ENCODE measurements at regions not wholly inside any gene's neighbourhood (a gene's known extent, or its start where the extent isn't known, plus 50 kb on each side); places are given as distances from the start of the nearest gene placed in this dataset.
A peak's percentile ranks its signal among the peaks of the same experiment; 100 is the strongest.

GRCh38 chr5:67377631-67378030 lies 181.0 kb upstream of the CD180 start:
- intact Hi-C loops (cut with micrococcal nuclease): no loop called here
- Mint-ChIP-seq H3K27ac (no peak overlapping the region), H3K4me3 (no peak overlapping the region), H3K36me3 (ENCODE audit: low read depth) (no peaks in the 10 kb centered on the region), H3K27me3 (peaks cover 10% of the 10 kb centered on the region), H3K9me3 (no peaks in the 10 kb centered on the region), H3K4me1 (no peaks in the 10 kb centered on the region)
- no peak for DNase-seq

GRCh38 chr5:67375606-67376005 lies 179.0 kb upstream of the CD180 start:
- H3K36me3 Mint-ChIP-seq (ENCODE audit: low read depth): no peaks in the 10 kb centered on the region

GRCh38 chr5:67374378-67374777 lies 177.8 kb upstream of the CD180 start:
- no peak overlapping the region for H3K27ac Mint-ChIP-seq

More at GRCh38 chr5:67375606-67376005, 179.0 kb upstream of the CD180 start:
- Mint-ChIP-seq H3K4me3 (no peak overlapping the region), H3K27ac (no peak overlapping the region), H3K4me1 (no peaks in the 10 kb centered on the region), H3K9me3 (no peaks in the 10 kb centered on the region), H3K27me3 (peaks cover 8% of the 10 kb centered on the region)
- intact Hi-C loops (cut with micrococcal nuclease): no loop called here
- peak; percentile 59 for DNase-seq

GRCh38 chr5:67373518-67373917 lies 176.9 kb upstream of the CD180 start:
- DNase-seq: no peak
- Mint-ChIP-seq H3K27ac (no peak overlapping the region), H3K4me1 (no peaks in the 10 kb centered on the region), H3K36me3 (ENCODE audit: low read depth) (no peaks in the 10 kb centered on the region), H3K4me3 (no peak overlapping the region), H3K27me3 (peaks cover 9% of the 10 kb centered on the region), H3K9me3 (no peaks in the 10 kb centered on the region)
- intact Hi-C loops (cut with micrococcal nuclease): no loop called here

More at GRCh38 chr5:67374378-67374777, 177.8 kb upstream of the CD180 start:
- intact Hi-C loops (cut with micrococcal nuclease): no loop called here
- H3K9me3 Mint-ChIP-seq: no peaks in the 10 kb centered on the region
- no peak overlapping the region for H3K4me3 Mint-ChIP-seq
- DNase-seq: no peak
- H3K36me3 Mint-ChIP-seq (ENCODE audit: low read depth): no peaks in the 10 kb centered on the region
- peaks cover 7% of the 10 kb centered on the region for H3K27me3 Mint-ChIP-seq
- no peaks in the 10 kb centered on the region for H3K4me1 Mint-ChIP-seq

- H3K4me3 Mint-ChIP-seq: no peak overlapping the region
- no peaks in the 10 kb centered on the region for H3K9me3 Mint-ChIP-seq
- no peaks in the 10 kb centered on the region for H3K36me3 Mint-ChIP-seq (ENCODE audit: low read depth)
- peaks cover 11% of the 10 kb centered on the region for H3K27me3 Mint-ChIP-seq
- no peak overlapping the region for H3K27ac Mint-ChIP-seq
- H3K4me1 Mint-ChIP-seq: no peaks in the 10 kb centered on the region
- intact Hi-C loops (cut with micrococcal nuclease): no loop called here
- DNase-seq: no peak
Measured at GRCh38 chr5:67372887-67373286, 176.3 kb upstream of the CD180 start.

- Mint-ChIP-seq H3K27me3 (peaks cover 10% of the 10 kb centered on the region), H3K27ac (no peak overlapping the region), H3K4me3 (no peak overlapping the region), H3K36me3 (ENCODE audit: low read depth) (no peaks in the 10 kb centered on the region), H3K4me1 (no peaks in the 10 kb centered on the region), H3K9me3 (no peaks in the 10 kb centered on the region)
- DNase-seq: no peak
- intact Hi-C loops (cut with micrococcal nuclease): no loop called here
Measured at GRCh38 chr5:67371924-67372323, 175.3 kb upstream of the CD180 start.

- intact Hi-C loops (cut with micrococcal nuclease): no loop called here
- Mint-ChIP-seq H3K27me3 (peaks cover 8% of the 10 kb centered on the region), H3K4me1 (no peaks in the 10 kb centered on the region), H3K9me3 (no peaks in the 10 kb centered on the region), H3K27ac (no peak overlapping the region), H3K4me3 (no peak overlapping the region), H3K36me3 (ENCODE audit: low read depth) (no peaks in the 10 kb centered on the region)
- DNase-seq: no peak
Measured at GRCh38 chr5:67366691-67367395, 170.2 kb upstream of the CD180 start.

GRCh38 chr5:67366276-67366675 lies 169.7 kb upstream of the CD180 start:
- intact Hi-C loops (cut with micrococcal nuclease): no loop called here
- H3K4me1 Mint-ChIP-seq: no peaks in the 10 kb centered on the region
- H3K27me3 Mint-ChIP-seq: peaks cover 6% of the 10 kb centered on the region
- no peaks in the 10 kb centered on the region for H3K36me3 Mint-ChIP-seq (ENCODE audit: low read depth)
- no peak overlapping the region for H3K4me3 Mint-ChIP-seq
- H3K9me3 Mint-ChIP-seq: no peaks in the 10 kb centered on the region
- no peak overlapping the region for H3K27ac Mint-ChIP-seq
- DNase-seq: no peak

GRCh38 chr5:67364381-67364970 lies 167.9 kb upstream of the CD180 start:
- Mint-ChIP-seq H3K36me3 (ENCODE audit: low read depth) (no peaks in the 10 kb centered on the region), H3K9me3 (no peaks in the 10 kb centered on the region), H3K27me3 (peaks cover 6% of the 10 kb centered on the region), H3K4me3 (no peak overlapping the region), H3K27ac (no peak overlapping the region), H3K4me1 (peaks cover 7% of the 10 kb centered on the region)
- intact Hi-C loops (cut with micrococcal nuclease): no loop called here
- no peak for DNase-seq

GRCh38 chr5:67363963-67364362 lies 167.4 kb upstream of the CD180 start:
- no peak overlapping the region for H3K27ac Mint-ChIP-seq
- no peaks in the 10 kb centered on the region for H3K36me3 Mint-ChIP-seq (ENCODE audit: low read depth)
- peaks cover 3% of the 10 kb centered on the region for H3K27me3 Mint-ChIP-seq
- intact Hi-C loops (cut with micrococcal nuclease): no loop called here
- H3K4me3 Mint-ChIP-seq: no peak overlapping the region
- peaks cover 1% of the 10 kb centered on the region for H3K9me3 Mint-ChIP-seq
- peaks cover 7% of the 10 kb centered on the region for H3K4me1 Mint-ChIP-seq
- no peak for DNase-seq

GRCh38 chr5:67363180-67363709 lies 166.6 kb upstream of the CD180 start:
- H3K36me3 Mint-ChIP-seq (ENCODE audit: low read depth): no peaks in the 10 kb centered on the region
- peaks cover 5% of the 10 kb centered on the region for H3K9me3 Mint-ChIP-seq
- H3K27ac Mint-ChIP-seq: no peak overlapping the region
- intact Hi-C loops (cut with micrococcal nuclease): no loop called here
- peaks cover 7% of the 10 kb centered on the region for H3K4me1 Mint-ChIP-seq
- H3K4me3 Mint-ChIP-seq: no peak overlapping the region
- no peak for DNase-seq
- H3K27me3 Mint-ChIP-seq: peaks cover 2% of the 10 kb centered on the region

- intact Hi-C loops (cut with micrococcal nuclease): no loop called here
- Mint-ChIP-seq H3K4me1 (peaks cover 7% of the 10 kb centered on the region), H3K27ac (no peak overlapping the region), H3K27me3 (peaks cover 2% of the 10 kb centered on the region), H3K9me3 (peaks cover 5% of the 10 kb centered on the region), H3K36me3 (ENCODE audit: low read depth) (no peaks in the 10 kb centered on the region), H3K4me3 (no peak overlapping the region)
- no peak for DNase-seq
Measured at GRCh38 chr5:67361932-67362729, 165.5 kb upstream of the CD180 start.

- Mint-ChIP-seq H3K36me3 (ENCODE audit: low read depth) (no peaks in the 10 kb centered on the region), H3K27me3 (peaks cover 8% of the 10 kb centered on the region), H3K9me3 (peaks cover 5% of the 10 kb centered on the region), H3K4me3 (no peak overlapping the region), H3K27ac (no peak overlapping the region), H3K4me1 (peaks cover 7% of the 10 kb centered on the region)
- DNase-seq: no peak
- intact Hi-C loops (cut with micrococcal nuclease): no loop called here
Measured at GRCh38 chr5:67360047-67360446, 163.4 kb upstream of the CD180 start.

GRCh38 chr5:67358186-67358585 lies 161.6 kb upstream of the CD180 start:
- Mint-ChIP-seq H3K27me3 (peaks cover 11% of the 10 kb centered on the region), H3K4me1 (peaks cover 7% of the 10 kb centered on the region), H3K36me3 (ENCODE audit: low read depth) (no peaks in the 10 kb centered on the region), H3K9me3 (peaks cover 5% of the 10 kb centered on the region), H3K4me3 (no peak overlapping the region), H3K27ac (no peak overlapping the region)
- intact Hi-C loops (cut with micrococcal nuclease): no loop called here
- no peak for DNase-seq
